ENCODE measurements at regions not wholly inside any gene's neighbourhood (a gene's known extent, or its start where the extent isn't known, plus 50 kb on each side); places are given as distances from the start of the nearest gene placed in this dataset.
"Not testable (repeated sequence)": the region's sequence is repeated elsewhere in the genome, so short reads cannot be mapped to it uniquely, and the experiment has no call there.

- not testable (repeated sequence) for H3K27ac ChIP-seq (ENCODE audit: low read depth in 1 of 2, low read length in 1 of 2); H3K36me3 ChIP-seq (ENCODE audit: control insufficient read depth in 2 of 2, insufficient read depth in 2 of 2, low read length in 1 of 2); DNase-seq (ENCODE audit: low read depth in 6 of 9, low spot score in 9 of 9); H3K4me3 ChIP-seq (ENCODE audit: low read length in 2 of 2); H3K9me3 ChIP-seq (ENCODE audit: control insufficient read depth in 2 of 2, insufficient read depth in 1 of 2, low read length in 1 of 2); H3K27me3 ChIP-seq (ENCODE audit: control insufficient read depth in 2 of 2, insufficient read depth in 1 of 2, low read length in 1 of 2); H3K4me1 ChIP-seq (ENCODE audit: control insufficient read depth in 2 of 2, insufficient read depth in 2 of 2, low read length in 2 of 2)
- 68% methylated on average over 4 of the region's 4 CpGs for WGBS
Measured at GRCh38 chr7:125915381-125915948, 985.8 kb upstream of the POT1 start.

DNA sequence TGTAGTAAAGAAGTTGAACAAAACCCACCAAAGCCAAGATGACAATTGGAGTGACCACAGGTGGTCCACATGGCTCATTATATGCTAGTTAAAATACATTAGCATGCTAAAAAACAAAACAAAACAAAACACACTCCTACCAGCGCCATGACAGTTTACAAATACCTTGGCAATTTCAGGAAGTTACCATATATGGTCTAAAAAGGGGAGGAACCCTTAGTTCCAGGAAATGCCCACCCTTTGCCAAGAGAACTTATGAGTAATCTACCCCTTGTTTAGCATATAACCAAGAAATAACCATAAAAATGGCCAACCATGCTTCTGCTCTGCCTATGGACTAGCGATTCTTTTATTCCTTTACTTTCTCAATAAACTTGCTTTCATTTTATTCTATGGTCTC lies 979.1 kb upstream of the POT1 start:
- WGBS = 93% methylated on average over 2 of the region's 2 CpGs
- Histone ChIP-seq H3K27me3 (ENCODE audit: control insufficient read depth in 2 of 2, insufficient read depth in 1 of 2, low read length in 1 of 2) (no peaks in the 10 kb centered on the region), H3K9me3 (ENCODE audit: control insufficient read depth in 2 of 2, insufficient read depth in 1 of 2, low read length in 1 of 2) (no peaks in the 10 kb centered on the region), H3K4me1 (ENCODE audit: control insufficient read depth in 2 of 2, insufficient read depth in 2 of 2, low read length in 2 of 2) (no peaks in the 10 kb centered on the region), H3K36me3 (ENCODE audit: control insufficient read depth in 2 of 2, insufficient read depth in 2 of 2, low read length in 1 of 2) (no peaks in the 10 kb centered on the region), H3K4me3 (ENCODE audit: low read length in 2 of 2) (no peak overlapping the region), H3K27ac (ENCODE audit: low read depth in 1 of 2, low read length in 1 of 2) (no peak overlapping the region)
- DNase-seq (ENCODE audit: low read depth in 6 of 9, low spot score in 9 of 9) = no peak

GRCh38 chr7:125899577-125899976 lies 970.0 kb upstream of the POT1 start:
- 100% methylated on average over 1 of the region's 1 CpG for WGBS
- no peak for DNase-seq (ENCODE audit: low read depth in 6 of 9, low spot score in 9 of 9)
- Histone ChIP-seq H3K9me3 (ENCODE audit: control insufficient read depth in 2 of 2, insufficient read depth in 1 of 2, low read length in 1 of 2) (no peaks in the 10 kb centered on the region), H3K27me3 (ENCODE audit: control insufficient read depth in 2 of 2, insufficient read depth in 1 of 2, low read length in 1 of 2) (no peaks in the 10 kb centered on the region), H3K27ac (ENCODE audit: low read depth in 1 of 2, low read length in 1 of 2) (no peak overlapping the region), H3K4me3 (ENCODE audit: low read length in 2 of 2) (no peak overlapping the region), H3K4me1 (ENCODE audit: control insufficient read depth in 2 of 2, insufficient read depth in 2 of 2, low read length in 2 of 2) (no peaks in the 10 kb centered on the region), H3K36me3 (ENCODE audit: control insufficient read depth in 2 of 2, insufficient read depth in 2 of 2, low read length in 1 of 2) (no peaks in the 10 kb centered on the region)

- Histone ChIP-seq H3K9me3 (ENCODE audit: control insufficient read depth in 2 of 2, insufficient read depth in 1 of 2, low read length in 1 of 2) (peaks cover 0 to 2% of the 10 kb centered on the region in 2 donors), H3K27me3 (ENCODE audit: control insufficient read depth in 2 of 2, insufficient read depth in 1 of 2, low read length in 1 of 2) (no peaks in the 10 kb centered on the region), H3K36me3 (ENCODE audit: control insufficient read depth in 2 of 2, insufficient read depth in 2 of 2, low read length in 1 of 2) (no peaks in the 10 kb centered on the region), H3K4me1 (ENCODE audit: control insufficient read depth in 2 of 2, insufficient read depth in 2 of 2, low read length in 2 of 2) (no peaks in the 10 kb centered on the region), H3K4me3 (ENCODE audit: low read length in 2 of 2) (no peak overlapping the region), H3K27ac (ENCODE audit: low read depth in 1 of 2, low read length in 1 of 2) (no peak overlapping the region)
- no peak for DNase-seq (ENCODE audit: low read depth in 6 of 9, low spot score in 9 of 9)
- WGBS = 84% methylated on average over 1 of the region's 1 CpG
Measured at GRCh38 chr7:125892434-125892833, 962.8 kb upstream of the POT1 start.

- Histone ChIP-seq H3K4me3 (ENCODE audit: low read length in 2 of 2) (no peak overlapping the region), H3K27ac (ENCODE audit: low read depth in 1 of 2, low read length in 1 of 2) (no peak overlapping the region), H3K9me3 (ENCODE audit: control insufficient read depth in 2 of 2, insufficient read depth in 1 of 2, low read length in 1 of 2) (peaks cover 0 to 3% of the 10 kb centered on the region in 2 donors), H3K4me1 (ENCODE audit: control insufficient read depth in 2 of 2, insufficient read depth in 2 of 2, low read length in 2 of 2) (no peaks in the 10 kb centered on the region), H3K36me3 (ENCODE audit: control insufficient read depth in 2 of 2, insufficient read depth in 2 of 2, low read length in 1 of 2) (no peaks in the 10 kb centered on the region), H3K27me3 (ENCODE audit: control insufficient read depth in 2 of 2, insufficient read depth in 1 of 2, low read length in 1 of 2) (no peaks in the 10 kb centered on the region)
- WGBS = 87% methylated on average over 6 of the region's 6 CpGs
- no peak for DNase-seq (ENCODE audit: low read depth in 6 of 9, low spot score in 9 of 9)
Measured at GRCh38 chr7:125878988-125879387, 949.4 kb upstream of the POT1 start.

- H3K27me3 ChIP-seq (ENCODE audit: control insufficient read depth in 2 of 2, insufficient read depth in 1 of 2, low read length in 1 of 2) = no peaks in the 10 kb centered on the region
- 93% methylated on average over 2 of the region's 2 CpGs for WGBS
- no peak for DNase-seq (ENCODE audit: low read depth in 6 of 9, low spot score in 9 of 9)
- no peak overlapping the region for H3K4me3 ChIP-seq (ENCODE audit: low read length in 2 of 2)
- peaks cover 0 to 3% of the 10 kb centered on the region in 2 donors for H3K9me3 ChIP-seq (ENCODE audit: control insufficient read depth in 2 of 2, insufficient read depth in 1 of 2, low read length in 1 of 2)
- H3K27ac ChIP-seq (ENCODE audit: low read depth in 1 of 2, low read length in 1 of 2) = no peak overlapping the region
- H3K4me1 ChIP-seq (ENCODE audit: control insufficient read depth in 2 of 2, insufficient read depth in 2 of 2, low read length in 2 of 2) = no peaks in the 10 kb centered on the region
- H3K36me3 ChIP-seq (ENCODE audit: control insufficient read depth in 2 of 2, insufficient read depth in 2 of 2, low read length in 1 of 2) = no peaks in the 10 kb centered on the region
Measured at GRCh38 chr7:125878235-125878956, 948.8 kb upstream of the POT1 start.

- DNase-seq (ENCODE audit: low read depth in 6 of 9, low spot score in 9 of 9) = no peak
- Histone ChIP-seq H3K4me3 (ENCODE audit: low read length in 2 of 2) (no peak overlapping the region), H3K4me1 (ENCODE audit: control insufficient read depth in 2 of 2, insufficient read depth in 2 of 2, low read length in 2 of 2) (no peaks in the 10 kb centered on the region), H3K27ac (ENCODE audit: low read depth in 1 of 2, low read length in 1 of 2) (no peak overlapping the region), H3K27me3 (ENCODE audit: control insufficient read depth in 2 of 2, insufficient read depth in 1 of 2, low read length in 1 of 2) (no peaks in the 10 kb centered on the region), H3K9me3 (ENCODE audit: control insufficient read depth in 2 of 2, insufficient read depth in 1 of 2, low read length in 1 of 2) (peaks cover 0 to 3% of the 10 kb centered on the region in 2 donors), H3K36me3 (ENCODE audit: control insufficient read depth in 2 of 2, insufficient read depth in 2 of 2, low read length in 1 of 2) (no peaks in the 10 kb centered on the region)
- 71% methylated on average over 2 of the region's 2 CpGs for WGBS
Measured at GRCh38 chr7:125877246-125877645, 947.6 kb upstream of the POT1 start.

GRCh38 chr7:125876431-125876830 lies 946.8 kb upstream of the POT1 start:
- Histone ChIP-seq H3K4me1 (ENCODE audit: control insufficient read depth in 2 of 2, insufficient read depth in 2 of 2, low read length in 2 of 2) (no peaks in the 10 kb centered on the region), H3K36me3 (ENCODE audit: control insufficient read depth in 2 of 2, insufficient read depth in 2 of 2, low read length in 1 of 2) (no peaks in the 10 kb centered on the region), H3K9me3 (ENCODE audit: control insufficient read depth in 2 of 2, insufficient read depth in 1 of 2, low read length in 1 of 2) (peaks cover 0 to 3% of the 10 kb centered on the region in 2 donors), H3K27me3 (ENCODE audit: control insufficient read depth in 2 of 2, insufficient read depth in 1 of 2, low read length in 1 of 2) (no peaks in the 10 kb centered on the region), H3K4me3 (ENCODE audit: low read length in 2 of 2) (no peak overlapping the region), H3K27ac (ENCODE audit: low read depth in 1 of 2, low read length in 1 of 2) (no peak overlapping the region)
- no peak for DNase-seq (ENCODE audit: low read depth in 6 of 9, low spot score in 9 of 9)

DNA sequence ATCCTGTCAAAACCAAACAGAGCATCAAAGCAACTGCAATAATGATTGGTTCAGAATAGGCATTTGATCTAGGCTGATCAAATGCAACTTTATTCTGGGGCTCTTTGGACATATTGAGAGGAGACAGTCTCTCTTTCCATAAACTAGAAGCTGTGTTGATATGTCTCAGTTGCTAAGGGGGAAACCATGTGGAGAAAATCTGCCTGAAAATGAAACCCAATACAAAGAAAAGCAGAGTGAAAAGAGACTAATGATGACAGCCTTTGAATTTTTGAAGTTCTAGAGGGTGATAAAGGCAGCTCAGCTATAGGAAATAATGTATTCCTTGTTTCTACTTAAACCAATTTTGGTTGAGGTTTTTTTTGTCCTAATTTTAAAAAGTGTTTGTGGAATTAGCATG lies 941.8 kb upstream of the POT1 start:
- Histone ChIP-seq H3K36me3 (ENCODE audit: control insufficient read depth in 2 of 2, insufficient read depth in 2 of 2, low read length in 1 of 2) (no peaks in the 10 kb centered on the region), H3K4me1 (ENCODE audit: control insufficient read depth in 2 of 2, insufficient read depth in 2 of 2, low read length in 2 of 2) (no peaks in the 10 kb centered on the region), H3K4me3 (ENCODE audit: low read length in 2 of 2) (no peak overlapping the region), H3K27me3 (ENCODE audit: control insufficient read depth in 2 of 2, insufficient read depth in 1 of 2, low read length in 1 of 2) (no peaks in the 10 kb centered on the region), H3K27ac (ENCODE audit: low read depth in 1 of 2, low read length in 1 of 2) (no peak overlapping the region), H3K9me3 (ENCODE audit: control insufficient read depth in 2 of 2, insufficient read depth in 1 of 2, low read length in 1 of 2) (no peaks in the 10 kb centered on the region)
- no peak for DNase-seq (ENCODE audit: low read depth in 6 of 9, low spot score in 9 of 9)

Measured in thymus (tissue), 11 donors.